K562 (cell line): ENCODE measurements at regions not wholly inside any gene's neighbourhood (a gene's known extent, or its start where the extent isn't known, plus 50 kb on each side); places are given as distances from the start of the nearest gene placed in this dataset.

Experiments used
- ATAC-seq: fragments of 200-7000 bp; cut with Tn5 transposase; 3 replicates; pipeline ENCODE4 v1.9.1; 2020; ENCODE audit warnings: moderate library complexity
- BruUV-seq: library from RNA; stranded (reverse); fragments of 400-500 nt; replicated peaks from 2 replicates; lab custom pipeline; 2021; lab: Mats Ljungman, UMichigan
- CTCF ChIA-PET: fragments of 300-600 bp; formaldehyde crosslinking; extraction: SDS; loops from one replicate; lab custom pipeline; 2021; ENCODE audit warnings: low intra/inter-chr PET ratio; lab: Yijun Ruan, JAX
- POLR2A ChIA-PET: fragments of 300-600, 350-650 bp; sonication (Branson Sonifier 250); formaldehyde crosslinking; extraction: SDS; loops from one replicate; lab custom pipeline; 2021; ENCODE audit warnings: antibody characterized with exemption, inconsistent platforms; lab: Yijun Ruan, JAX
- DNase-seq, 4 experiments: peaks; one replicate each; pipeline versions ENCODE4 v3.0.0 to v3.0.0-alpha.2; 2011 to 2018; ENCODE audit warnings: low spot score in 3 of 4, mixed read lengths in 3 of 4; ENCODE audit errors: extremely low read depth in 1 of 4
- FAIRE-seq: peaks from 2 replicates; lab custom pipeline; 2011; peaks lifted over from hg19 to GRCh38; lab: Jason Lieb, UNC
- H2AFZ ChIP-seq: 2 replicates; pipeline ENCODE4 v1.6.0; 2011; ENCODE audit warnings: low read depth, low read length, control low read depth, inconsistent platforms
- H3K27ac ChIP-seq: fragments of 200-600 bp; 3 replicates; pipeline ENCODE4 v1.8.0; 2011; ENCODE audit warnings: low read depth, mild to moderate bottlenecking, control low read depth, inconsistent platforms, low read length, moderate library complexity, mixed read lengths; ENCODE audit errors: extremely low read depth
- H3K27me3 ChIP-seq, 2 experiments: fragments of 300-600 bp in 1 of 2; 2 replicates in 1 of 2; 3 replicates in 1 of 2; pipeline versions ENCODE4 v1.6.0 to v1.8.0; 2011; ENCODE audit warnings: inconsistent platforms in 2 of 2, low read length in 2 of 2, mild to moderate bottlenecking in 1 of 2, mixed read lengths in 1 of 2, moderate library complexity in 1 of 2; ENCODE audit not compliant: control insufficient read depth in 2 of 2, insufficient read depth in 2 of 2
- H3K36me3 ChIP-seq: fragments of 300-600 bp; 3 replicates; pipeline ENCODE4 v1.8.0; 2011; ENCODE audit warnings: mild to moderate bottlenecking, low read length, inconsistent platforms; ENCODE audit not compliant: control insufficient read depth, insufficient read depth
- H3K4me1 ChIP-seq, 2 experiments: fragments of 200-600 bp in 1 of 2; replicated peaks in 1 of 2; 2 replicates in 1 of 2; 3 replicates in 1 of 2; pipeline versions ENCODE4 v1.5.1 to v1.8.0; 2011; ENCODE audit warnings: inconsistent platforms in 2 of 2, low read length in 2 of 2, mild to moderate bottlenecking in 1 of 2, mixed read lengths in 1 of 2, moderate library complexity in 1 of 2; ENCODE audit not compliant: control insufficient read depth in 2 of 2, insufficient read depth in 2 of 2
- H3K4me2 ChIP-seq: 2 replicates; pipeline ENCODE4 v1.6.1; 2011; ENCODE audit warnings: low read length, control low read depth, inconsistent platforms, mixed read lengths; ENCODE audit not compliant: insufficient read depth
- H3K4me3 ChIP-seq: fragments of 200-600 bp; sonication (generic), shearing (Covaris generic); 2 replicates; pipeline ENCODE4 v1.5.1; 2016; ENCODE audit warnings: control low read depth, inconsistent platforms
- H3K79me2 ChIP-seq: fragments of 200-600 bp; 3 replicates; pipeline ENCODE4 v1.8.0; 2011; ENCODE audit warnings: low read length, inconsistent platforms; ENCODE audit not compliant: control insufficient read depth, insufficient read depth
- H3K9ac ChIP-seq, 2 experiments: 2 replicates each; pipeline versions ENCODE4 v1.6.0 to v1.6.1; 2011; ENCODE audit warnings: low read depth in 2 of 2, low read length in 2 of 2, control low read depth in 1 of 2, inconsistent platforms in 1 of 2, mild to moderate bottlenecking in 1 of 2, mixed read lengths in 1 of 2; ENCODE audit not compliant: insufficient read depth in 1 of 2
- H3K9me1 ChIP-seq: one replicate; pipeline ENCODE4 v1.6.0; 2011; ENCODE audit warnings: inconsistent platforms, mild to moderate bottlenecking, low read length, moderate library complexity; ENCODE audit not compliant: control insufficient read depth, insufficient read depth
- H3K9me3 ChIP-seq: replicated peaks from 2 replicates; pipeline ENCODE4 v1.5.1; 2011; ENCODE audit warnings: low read depth, low read length, inconsistent platforms; ENCODE audit not compliant: control insufficient read depth, insufficient read depth
- H4K20me1 ChIP-seq: replicated peaks from 2 replicates; pipeline ENCODE4 v1.6.1; 2011; ENCODE audit warnings: low read length, inconsistent platforms, mixed read lengths; ENCODE audit not compliant: control insufficient read depth, insufficient read depth
- BRCA1 ChIP-seq, 2 experiments: fragments of 450-650 bp in 1 of 2; sonication (generic) in 1 of 2; formaldehyde crosslinking in 1 of 2; IDR thresholded peaks; 2 replicates each; pipeline versions ENCODE4 v1.5.0 to v1.6.1; 2017 to 2020; ENCODE audit warnings: mild to moderate bottlenecking in 1 of 2, missing genetic modification reagents in 1 of 2
- KHSRP ChIP-seq: fragments of 450-650 bp; IDR thresholded peaks from 2 replicates; pipeline ENCODE4 v1.6.1; 2017
- MAFG ChIP-seq: fragments of 450-650 bp; conservative IDR thresholded peaks from 2 replicates; pipeline ENCODE4 v1.6.1; 2016; ENCODE audit warnings: missing genetic modification characterization, missing compliant biosample characterization
- NFXL1 ChIP-seq: fragments of 450-650 bp; formaldehyde crosslinking; IDR thresholded peaks from 2 replicates; pipeline ENCODE4 v1.4.0; 2021; ENCODE audit warnings: mild to moderate bottlenecking
- SP2 ChIP-seq: IDR thresholded peaks from 2 replicates; pipeline ENCODE4 v1.6.1; 2011; ENCODE audit warnings: mild to moderate bottlenecking, low read depth, low read length, moderate library complexity; ENCODE audit not compliant: poor library complexity, severe bottlenecking; ENCODE audit errors: extremely low read depth
- ZC3H4 ChIP-seq: sonication (generic); formaldehyde crosslinking; IDR thresholded peaks from 2 replicates; pipeline ENCODE4 v1.9.0; 2021; ENCODE audit warnings: missing genetic modification reagents, borderline replicate concordance
- ZNF347 ChIP-seq: fragments of 450-650 bp; formaldehyde crosslinking; IDR thresholded peaks from 2 replicates; pipeline ENCODE4 v1.4.0; 2020; ENCODE audit warnings: low read depth, mild to moderate bottlenecking, moderate library complexity
- ZNF785 ChIP-seq: fragments of 250-450 bp; sonication (Bioruptor Pico); IDR thresholded peaks from 2 replicates; pipeline ENCODE4 v1.4.0; 2020; ENCODE audit warnings: mild to moderate bottlenecking
- ZSCAN29 ChIP-seq: fragments of 450-650 bp; IDR thresholded peaks from 2 replicates; pipeline ENCODE4 v1.6.1; 2017
- WGBS: fragments of 100-300 bp; shearing (Covaris generic); methylation state at CpG from one replicate; pipeline ENCODE4 v1.1.6; 2016; ENCODE audit warnings: low coverage, mixed read lengths; ENCODE audit not compliant: insufficient coverage; ENCODE audit errors: missing lambda C conversion rate; 5-methylcytosine and 5-hydroxymethylcytosine counted together
- in situ Hi-C: fragments of 300-500 bp; cut with MboI; formaldehyde crosslinking; loops from 4 replicates; pipeline ENCODE4 v1.15.0; 2018; ENCODE audit warnings: inconsistent platforms, mixed read lengths
- intact Hi-C: fragments of 100-400 bp; cut with micrococcal nuclease; formaldehyde crosslinking; loops from 2 replicates; pipeline ENCODE4 v1.14.2; 2022
- TF ChIP-seq, protein P1 (sequence below): fragments of 200-800 bp; sonication (Bioruptor generic); IDR thresholded peaks from 2 replicates; pipeline ENCODE4 v1.6.1; 2016; ENCODE audit warnings: missing genetic modification characterization, missing compliant biosample characterization
- TF ChIP-seq, protein P2 (sequence below): IDR thresholded peaks from 3 replicates; pipeline ENCODE4 v1.6.1; 2011; ENCODE audit warnings: borderline replicate concordance, mild to moderate bottlenecking; ENCODE audit not compliant: insufficient read length, insufficient read depth
- TF ChIP-seq, protein P3 (sequence below): fragments of 250-450 bp; sonication (Bioruptor Pico); IDR thresholded peaks from 2 replicates; pipeline ENCODE4 v1.4.0; 2020; ENCODE audit warnings: mild to moderate bottlenecking, moderate library complexity
- TF ChIP-seq, protein P4 (sequence below): fragments of 450-650 bp; IDR thresholded peaks from 2 replicates; pipeline ENCODE4 v1.6.1; 2016; ENCODE audit warnings: missing biosample characterization, missing genetic modification characterization

DNA sequence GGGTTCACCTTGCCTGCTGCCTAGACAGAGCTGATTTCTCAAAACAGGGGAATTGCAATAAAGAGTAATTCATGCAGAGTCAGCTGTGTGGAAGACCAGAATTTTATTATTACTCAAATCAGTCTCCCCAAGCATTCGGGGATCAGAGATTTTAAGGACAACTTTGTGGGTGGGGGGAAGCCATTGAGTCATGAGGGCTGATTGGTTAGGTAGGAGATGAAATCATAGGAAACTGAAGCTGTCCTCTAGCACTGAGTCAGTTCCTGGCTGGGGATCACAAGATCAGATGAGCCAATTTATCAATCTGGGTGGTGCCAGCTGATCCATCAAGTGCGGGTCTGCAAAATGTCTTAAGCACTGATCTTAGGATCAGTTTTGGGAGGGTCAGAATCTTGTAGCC lies 159.1 kb upstream of the MAP1B start (continued):
- TF ChIP-seq, protein P1, sequence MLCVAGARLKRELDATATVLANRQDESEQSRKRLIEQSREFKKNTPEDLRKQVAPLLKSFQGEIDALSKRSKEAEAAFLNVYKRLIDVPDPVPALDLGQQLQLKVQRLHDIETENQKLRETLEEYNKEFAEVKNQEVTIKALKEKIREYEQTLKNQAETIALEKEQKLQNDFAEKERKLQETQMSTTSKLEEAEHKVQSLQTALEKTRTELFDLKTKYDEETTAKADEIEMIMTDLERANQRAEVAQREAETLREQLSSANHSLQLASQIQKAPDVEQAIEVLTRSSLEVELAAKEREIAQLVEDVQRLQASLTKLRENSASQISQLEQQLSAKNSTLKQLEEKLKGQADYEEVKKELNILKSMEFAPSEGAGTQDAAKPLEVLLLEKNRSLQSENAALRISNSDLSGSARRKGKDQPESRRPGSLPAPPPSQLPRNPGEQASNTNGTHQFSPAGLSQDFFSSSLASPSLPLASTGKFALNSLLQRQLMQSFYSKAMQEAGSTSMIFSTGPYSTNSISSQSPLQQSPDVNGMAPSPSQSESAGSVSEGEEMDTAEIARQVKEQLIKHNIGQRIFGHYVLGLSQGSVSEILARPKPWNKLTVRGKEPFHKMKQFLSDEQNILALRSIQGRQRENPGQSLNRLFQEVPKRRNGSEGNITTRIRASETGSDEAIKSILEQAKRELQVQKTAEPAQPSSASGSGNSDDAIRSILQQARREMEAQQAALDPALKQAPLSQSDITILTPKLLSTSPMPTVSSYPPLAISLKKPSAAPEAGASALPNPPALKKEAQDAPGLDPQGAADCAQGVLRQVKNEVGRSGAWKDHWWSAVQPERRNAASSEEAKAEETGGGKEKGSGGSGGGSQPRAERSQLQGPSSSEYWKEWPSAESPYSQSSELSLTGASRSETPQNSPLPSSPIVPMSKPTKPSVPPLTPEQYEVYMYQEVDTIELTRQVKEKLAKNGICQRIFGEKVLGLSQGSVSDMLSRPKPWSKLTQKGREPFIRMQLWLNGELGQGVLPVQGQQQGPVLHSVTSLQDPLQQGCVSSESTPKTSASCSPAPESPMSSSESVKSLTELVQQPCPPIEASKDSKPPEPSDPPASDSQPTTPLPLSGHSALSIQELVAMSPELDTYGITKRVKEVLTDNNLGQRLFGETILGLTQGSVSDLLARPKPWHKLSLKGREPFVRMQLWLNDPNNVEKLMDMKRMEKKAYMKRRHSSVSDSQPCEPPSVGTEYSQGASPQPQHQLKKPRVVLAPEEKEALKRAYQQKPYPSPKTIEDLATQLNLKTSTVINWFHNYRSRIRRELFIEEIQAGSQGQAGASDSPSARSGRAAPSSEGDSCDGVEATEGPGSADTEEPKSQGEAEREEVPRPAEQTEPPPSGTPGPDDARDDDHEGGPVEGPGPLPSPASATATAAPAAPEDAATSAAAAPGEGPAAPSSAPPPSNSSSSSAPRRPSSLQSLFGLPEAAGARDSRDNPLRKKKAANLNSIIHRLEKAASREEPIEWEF (CRISPR knock-in tag) = no peak

DNA sequence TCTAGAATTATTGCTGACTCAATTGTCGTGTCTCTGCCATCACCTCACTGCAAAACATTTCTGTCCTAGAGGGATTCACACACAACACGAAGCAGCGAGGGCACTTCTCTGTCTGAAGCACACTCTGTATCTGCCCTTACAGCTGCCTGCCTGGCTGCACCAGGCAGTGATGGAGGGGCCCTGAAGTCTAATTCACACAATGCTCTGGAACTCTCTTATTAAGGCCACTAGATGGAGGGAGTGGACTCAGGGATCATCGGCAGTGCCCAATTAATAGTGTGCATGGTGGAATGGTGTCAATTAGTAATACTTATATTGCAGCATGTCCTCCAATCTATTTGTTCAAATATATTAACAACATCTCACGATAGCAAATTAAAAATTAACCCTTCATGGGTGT lies 157.5 kb upstream of the MAP1B start:
- ChIA-PET POLR2A (no interaction called here), CTCF (no interaction called here)
- Histone ChIP-seq H2AFZ (no peak overlapping the region), H3K36me3 (no peaks in the 10 kb centered on the region), H3K9ac (no peak overlapping the region), H3K4me2 (no peak overlapping the region), H3K4me3 (no peak overlapping the region), H3K9me3 (no peaks in the 10 kb centered on the region; the same call in 1 of the 2 replicates), H3K79me2 (no peaks in the 10 kb centered on the region), H3K27ac (no peak overlapping the region), H4K20me1 (no peaks in the 10 kb centered on the region), H3K4me1 (no peaks in the 10 kb centered on the region), H3K27me3 (peaks cover 0 to 5% of the 10 kb centered on the region in 2 experiments; a peak in 1 of 5 replicates), H3K9me1 (no peaks in the 10 kb centered on the region)
- no peak for ATAC-seq
- DNase-seq = no peak
- in situ Hi-C loops (no loop called here), intact Hi-C loops (no loop called here)
- no peak for FAIRE-seq
- no TSS peak for BruUV-seq
- 2% methylated on average over 5 of the region's 5 CpGs for WGBS
- TF ChIP-seq KHSRP (no peak), ZNF785 (CRISPR knock-in tag) (no peak), ZSCAN29 (no peak), ZNF347 (CRISPR knock-in tag) (no peak), BRCA1 (IDR thresholded peaks at IDR 0.05) (no peak), BRCA1 (CRISPR knock-in tag; IDR thresholded peaks at IDR 0.05) (no peak), NFXL1 (CRISPR knock-in tag) (no peak), ZC3H4 (CRISPR knock-in tag) (no peak), MAFG (tag) (no peak), SP2 (no peak)
- TF ChIP-seq, protein P2, sequence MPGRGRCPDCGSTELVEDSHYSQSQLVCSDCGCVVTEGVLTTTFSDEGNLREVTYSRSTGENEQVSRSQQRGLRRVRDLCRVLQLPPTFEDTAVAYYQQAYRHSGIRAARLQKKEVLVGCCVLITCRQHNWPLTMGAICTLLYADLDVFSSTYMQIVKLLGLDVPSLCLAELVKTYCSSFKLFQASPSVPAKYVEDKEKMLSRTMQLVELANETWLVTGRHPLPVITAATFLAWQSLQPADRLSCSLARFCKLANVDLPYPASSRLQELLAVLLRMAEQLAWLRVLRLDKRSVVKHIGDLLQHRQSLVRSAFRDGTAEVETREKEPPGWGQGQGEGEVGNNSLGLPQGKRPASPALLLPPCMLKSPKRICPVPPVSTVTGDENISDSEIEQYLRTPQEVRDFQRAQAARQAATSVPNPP = no peak
- TF ChIP-seq, protein P3, sequence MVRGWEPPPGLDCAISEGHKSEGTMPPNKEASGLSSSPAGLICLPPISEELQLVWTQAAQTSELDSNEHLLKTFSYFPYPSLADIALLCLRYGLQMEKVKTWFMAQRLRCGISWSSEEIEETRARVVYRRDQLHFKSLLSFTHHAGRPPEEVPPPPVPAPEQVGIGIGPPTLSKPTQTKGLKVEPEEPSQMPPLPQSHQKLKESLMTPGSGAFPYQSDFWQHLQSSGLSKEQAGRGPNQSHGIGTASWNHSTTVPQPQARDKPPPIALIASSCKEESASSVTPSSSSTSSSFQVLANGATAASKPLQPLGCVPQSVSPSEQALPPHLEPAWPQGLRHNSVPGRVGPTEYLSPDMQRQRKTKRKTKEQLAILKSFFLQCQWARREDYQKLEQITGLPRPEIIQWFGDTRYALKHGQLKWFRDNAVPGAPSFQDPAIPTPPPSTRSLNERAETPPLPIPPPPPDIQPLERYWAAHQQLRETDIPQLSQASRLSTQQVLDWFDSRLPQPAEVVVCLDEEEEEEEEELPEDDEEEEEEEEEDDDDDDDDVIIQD (CRISPR knock-in tag) = no peak
- TF ChIP-seq, protein P4, sequence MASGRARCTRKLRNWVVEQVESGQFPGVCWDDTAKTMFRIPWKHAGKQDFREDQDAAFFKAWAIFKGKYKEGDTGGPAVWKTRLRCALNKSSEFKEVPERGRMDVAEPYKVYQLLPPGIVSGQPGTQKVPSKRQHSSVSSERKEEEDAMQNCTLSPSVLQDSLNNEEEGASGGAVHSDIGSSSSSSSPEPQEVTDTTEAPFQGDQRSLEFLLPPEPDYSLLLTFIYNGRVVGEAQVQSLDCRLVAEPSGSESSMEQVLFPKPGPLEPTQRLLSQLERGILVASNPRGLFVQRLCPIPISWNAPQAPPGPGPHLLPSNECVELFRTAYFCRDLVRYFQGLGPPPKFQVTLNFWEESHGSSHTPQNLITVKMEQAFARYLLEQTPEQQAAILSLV (tag) = no peak
